22Rv1 (cell line): ENCODE measurements at regions not wholly inside any gene's neighbourhood (a gene's known extent, or its start where the extent isn't known, plus 50 kb on each side); places are given as distances from the start of the nearest gene placed in this dataset.

Experiments
- CTCF ChIP-seq: fragments of 450-650 bp; IDR thresholded peaks from 2 replicates; pipeline ENCODE4 v1.5.1; 2017; ENCODE audit warnings: mild to moderate bottlenecking
- ZFX ChIP-seq: fragments of 450-650 bp; IDR thresholded peaks from 2 replicates; pipeline ENCODE4 v1.6.1; 2017; ENCODE audit warnings: antibody characterized with exemption, borderline replicate concordance

- TF ChIP-seq CTCF (no peak), ZFX (no peak)
These were observed 60.4 kb upstream of the VTCN1 start for GRCh38 chr1:117271129-117271528.
